Tibial nerve (tissue), 4 donors: ENCODE measurements at regions not wholly inside any gene's neighbourhood (a gene's known extent, or its start where the extent isn't known, plus 50 kb on each side); places are given as distances from the start of the nearest gene placed in this dataset.

Source experiments
- EP300 ChIP-seq, 2 donors: sonication (generic); formaldehyde crosslinking; IDR thresholded peaks; one replicate each; pipeline ENCODE4 v1.6.1; 2017; ENCODE audit warnings: antibody characterized with exemption in 2 of 2, mild to moderate bottlenecking in 1 of 2
- POLR2A ChIP-seq, 2 donors: fragments of 450-650 bp; IDR thresholded peaks; one replicate each; pipeline ENCODE4 v1.6.1; 2017; ENCODE audit warnings: antibody characterized with exemption in 2 of 2, mild to moderate bottlenecking in 2 of 2, moderate library complexity in 2 of 2
- TF ChIP-seq, protein P1 (sequence below), 5 experiments: fragments of 200-600 bp in 3 of 5; fragments of 450-650 bp in 2 of 5; sonication (generic) in 3 of 5; IDR thresholded peaks; one replicate each; pipeline ENCODE4 v1.5.1; 2016 to 2019; ENCODE audit warnings: antibody characterized with exemption in 5 of 5, mild to moderate bottlenecking in 3 of 5, moderate library complexity in 2 of 5

DNA sequence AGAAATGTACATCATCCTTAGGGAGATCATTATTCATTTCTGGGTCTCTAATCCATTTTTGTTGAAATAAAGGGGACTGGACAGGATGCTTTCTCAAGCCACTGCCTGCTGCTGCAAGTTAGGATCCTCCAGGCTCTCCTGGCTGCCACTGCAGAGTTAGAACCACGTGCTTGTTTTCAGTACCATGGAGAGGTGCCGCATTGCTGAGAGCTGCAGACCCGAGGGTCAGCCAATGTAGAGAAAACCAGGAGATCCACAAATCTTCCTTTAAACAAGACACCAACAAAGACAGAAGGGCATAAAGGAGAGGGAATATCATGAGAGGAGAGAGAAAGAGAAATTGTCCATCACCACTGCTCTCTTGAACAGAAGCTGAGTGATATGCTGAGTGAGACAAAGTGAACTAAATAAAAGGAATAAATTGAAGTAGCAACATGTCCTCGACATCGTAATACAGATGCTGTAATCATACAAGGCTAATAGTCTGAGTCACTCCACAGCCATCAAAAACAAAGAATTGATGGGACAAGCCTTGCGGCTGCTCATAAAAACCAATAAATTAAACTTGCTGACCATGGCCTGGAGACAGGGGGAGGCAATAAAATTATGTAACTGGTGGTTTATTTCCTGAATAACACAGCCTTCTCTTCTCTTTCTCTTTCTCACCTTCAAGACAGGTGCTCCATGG is 255.7 kb downstream of the OMA1 start:
- TF ChIP-seq, protein P1, sequence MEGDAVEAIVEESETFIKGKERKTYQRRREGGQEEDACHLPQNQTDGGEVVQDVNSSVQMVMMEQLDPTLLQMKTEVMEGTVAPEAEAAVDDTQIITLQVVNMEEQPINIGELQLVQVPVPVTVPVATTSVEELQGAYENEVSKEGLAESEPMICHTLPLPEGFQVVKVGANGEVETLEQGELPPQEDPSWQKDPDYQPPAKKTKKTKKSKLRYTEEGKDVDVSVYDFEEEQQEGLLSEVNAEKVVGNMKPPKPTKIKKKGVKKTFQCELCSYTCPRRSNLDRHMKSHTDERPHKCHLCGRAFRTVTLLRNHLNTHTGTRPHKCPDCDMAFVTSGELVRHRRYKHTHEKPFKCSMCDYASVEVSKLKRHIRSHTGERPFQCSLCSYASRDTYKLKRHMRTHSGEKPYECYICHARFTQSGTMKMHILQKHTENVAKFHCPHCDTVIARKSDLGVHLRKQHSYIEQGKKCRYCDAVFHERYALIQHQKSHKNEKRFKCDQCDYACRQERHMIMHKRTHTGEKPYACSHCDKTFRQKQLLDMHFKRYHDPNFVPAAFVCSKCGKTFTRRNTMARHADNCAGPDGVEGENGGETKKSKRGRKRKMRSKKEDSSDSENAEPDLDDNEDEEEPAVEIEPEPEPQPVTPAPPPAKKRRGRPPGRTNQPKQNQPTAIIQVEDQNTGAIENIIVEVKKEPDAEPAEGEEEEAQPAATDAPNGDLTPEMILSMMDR (IDR thresholded peaks at IDR 0.05): no peak
- TF ChIP-seq POLR2A (IDR thresholded peaks at IDR 0.05) (no peak), EP300 (IDR thresholded peaks at IDR 0.05) (no peak)
